ENCODE measurements at regions not wholly inside any gene's neighbourhood (a gene's known extent, or its start where the extent isn't known, plus 50 kb on each side); places are given as distances from the start of the nearest gene placed in this dataset.

- DNase-seq = no peak
These were observed 239.1 kb upstream of the NRP1 start for GRCh38 chr10:33573606-33574005.

- DNase-seq = no peak
These were observed 237.1 kb upstream of the NRP1 start for GRCh38 chr10:33571616-33572015.

GRCh38 chr10:33570495-33570894 is 236.0 kb upstream of the NRP1 start:
- DNase-seq = no peak

- no peak for DNase-seq
These were observed 235.2 kb upstream of the NRP1 start for GRCh38 chr10:33569702-33570101.

- no peak for DNase-seq
These were observed 232.0 kb upstream of the NRP1 start for GRCh38 chr10:33566426-33566825.

GRCh38 chr10:33566001-33566400 is 231.5 kb upstream of the NRP1 start:
- DNase-seq = no peak

GRCh38 chr10:33565231-33565630 is 230.8 kb upstream of the NRP1 start:
- DNase-seq = no peak

- DNase-seq = no peak
These were observed 224.6 kb upstream of the NRP1 start for GRCh38 chr10:33559105-33559504.

- no peak for DNase-seq
These were observed 222.8 kb upstream of the NRP1 start for GRCh38 chr10:33557313-33557712.

- no peak for DNase-seq
These were observed 222.2 kb upstream of the NRP1 start for GRCh38 chr10:33556620-33557019.

- no peak for DNase-seq
These were observed 221.6 kb upstream of the NRP1 start for GRCh38 chr10:33556103-33556502.

GRCh38 chr10:33553748-33554571 is 219.5 kb upstream of the NRP1 start:
- DNase-seq = no peak

- no peak for DNase-seq
These were observed 217.8 kb upstream of the NRP1 start for GRCh38 chr10:33552290-33552689.

- no peak for DNase-seq
These were observed 216.3 kb upstream of the NRP1 start for GRCh38 chr10:33550811-33551210.

- DNase-seq = no peak
These were observed 213.5 kb upstream of the NRP1 start for GRCh38 chr10:33547976-33548375.

GRCh38 chr10:33546031-33546430 is 211.6 kb upstream of the NRP1 start:
- no peak for DNase-seq

- no peak for DNase-seq
These were observed 208.5 kb upstream of the NRP1 start for GRCh38 chr10:33542752-33543505.

- DNase-seq = no peak
These were observed 204.6 kb upstream of the NRP1 start for GRCh38 chr10:33539116-33539515.

- DNase-seq = no peak
These were observed 202.6 kb upstream of the NRP1 start for GRCh38 chr10:33537066-33537465.

GRCh38 chr10:33536508-33536907 is 202.0 kb upstream of the NRP1 start:
- no peak for DNase-seq

- no peak for DNase-seq
These were observed 201.4 kb upstream of the NRP1 start for GRCh38 chr10:33535866-33536265.

GRCh38 chr10:33534416-33534815 is 199.9 kb upstream of the NRP1 start:
- DNase-seq = no peak

- DNase-seq = no peak
These were observed 199.1 kb upstream of the NRP1 start for GRCh38 chr10:33533612-33534011.

- DNase-seq = no peak
These were observed 198.4 kb upstream of the NRP1 start for GRCh38 chr10:33532901-33533300.

Measured in stimulated activated naive CD4-positive, alpha-beta T cell (primary cell).